GM23338 (cell line): ENCODE measurements at regions not wholly inside any gene's neighbourhood (a gene's known extent, or its start where the extent isn't known, plus 50 kb on each side); places are given as distances from the start of the nearest gene placed in this dataset.

Experiments used
- CREB1 ChIP-seq: fragments of 250-450 bp; sonication (Bioruptor Pico); IDR thresholded peaks from 2 replicates; pipeline ENCODE4 v1.5.0; 2020; ENCODE audit warnings: low read depth, mild to moderate bottlenecking, moderate library complexity
- EZH2 ChIP-seq: fragments of 200-600 bp; sonication (generic); IDR thresholded peaks from one replicate; pipeline ENCODE4 v1.8.0; 2017; ENCODE audit warnings: antibody characterized with exemption, mild to moderate bottlenecking, low read depth; ENCODE audit not compliant: unreplicated experiment
- EZH2phosphoT487 ChIP-seq: fragments of 200-600 bp; sonication (generic); IDR thresholded peaks from one replicate; pipeline ENCODE4 v1.8.1; 2018; ENCODE audit warnings: antibody characterized with exemption; ENCODE audit not compliant: unreplicated experiment
- JUNB ChIP-seq: IDR thresholded peaks from one replicate; pipeline ENCODE4 v1.6.1; 2016; ENCODE audit warnings: antibody characterized with exemption; ENCODE audit not compliant: unreplicated experiment
- POLR2AphosphoS5 ChIP-seq: IDR thresholded peaks from 2 replicates; pipeline ENCODE4 v1.6.1; 2016; ENCODE audit warnings: antibody characterized with exemption, low read depth
- STAT1 ChIP-seq: IDR thresholded peaks from one replicate; pipeline ENCODE4 v1.6.1; 2016; ENCODE audit warnings: antibody characterized with exemption; ENCODE audit not compliant: unreplicated experiment
- ZNF114 ChIP-seq: fragments of 250-450 bp; sonication (Bioruptor Pico); IDR thresholded peaks from 2 replicates; pipeline ENCODE4 v1.5.0; 2020; ENCODE audit warnings: mild to moderate bottlenecking, moderate library complexity
- TF ChIP-seq, protein P1 (sequence below), 2 experiments: fragments of 200-600 bp in 1 of 2; sonication (generic) in 1 of 2; conservative IDR thresholded peaks; 2 replicates each; pipeline versions ENCODE4 v1.5.1 to v1.6.1; 2016 to 2017; ENCODE audit warnings: antibody characterized with exemption in 2 of 2, low read depth in 2 of 2, mild to moderate bottlenecking in 2 of 2, moderate library complexity in 1 of 2
- TF ChIP-seq, protein P2 (sequence below): IDR thresholded peaks from 2 replicates; pipeline ENCODE4 v1.6.1; 2016; ENCODE audit warnings: antibody characterized with exemption
- TF ChIP-seq, protein P3 (sequence below): IDR thresholded peaks from one replicate; pipeline ENCODE4 v1.6.1; 2018; ENCODE audit warnings: antibody characterized with exemption; ENCODE audit not compliant: unreplicated experiment

DNA sequence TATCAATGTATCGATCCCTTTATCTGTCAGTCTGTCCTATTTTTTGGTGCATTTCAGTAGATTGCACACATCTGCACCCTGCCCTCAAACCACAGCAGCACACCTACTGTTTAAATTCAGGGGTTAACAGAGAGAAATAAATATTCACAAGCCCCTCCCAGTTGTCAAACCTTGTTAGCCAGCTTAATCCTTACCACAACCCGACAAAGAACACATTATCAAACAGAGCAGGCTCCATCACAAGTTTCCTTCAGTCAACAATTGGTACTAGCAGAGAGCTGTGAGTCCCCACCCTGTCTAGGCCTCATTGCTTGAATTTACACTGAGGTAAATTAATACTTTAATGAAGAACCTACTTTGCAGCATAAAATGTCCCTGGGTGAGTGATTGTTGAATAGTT is 249.8 kb downstream of the FNDC1 start:
- TF ChIP-seq, protein P1, sequence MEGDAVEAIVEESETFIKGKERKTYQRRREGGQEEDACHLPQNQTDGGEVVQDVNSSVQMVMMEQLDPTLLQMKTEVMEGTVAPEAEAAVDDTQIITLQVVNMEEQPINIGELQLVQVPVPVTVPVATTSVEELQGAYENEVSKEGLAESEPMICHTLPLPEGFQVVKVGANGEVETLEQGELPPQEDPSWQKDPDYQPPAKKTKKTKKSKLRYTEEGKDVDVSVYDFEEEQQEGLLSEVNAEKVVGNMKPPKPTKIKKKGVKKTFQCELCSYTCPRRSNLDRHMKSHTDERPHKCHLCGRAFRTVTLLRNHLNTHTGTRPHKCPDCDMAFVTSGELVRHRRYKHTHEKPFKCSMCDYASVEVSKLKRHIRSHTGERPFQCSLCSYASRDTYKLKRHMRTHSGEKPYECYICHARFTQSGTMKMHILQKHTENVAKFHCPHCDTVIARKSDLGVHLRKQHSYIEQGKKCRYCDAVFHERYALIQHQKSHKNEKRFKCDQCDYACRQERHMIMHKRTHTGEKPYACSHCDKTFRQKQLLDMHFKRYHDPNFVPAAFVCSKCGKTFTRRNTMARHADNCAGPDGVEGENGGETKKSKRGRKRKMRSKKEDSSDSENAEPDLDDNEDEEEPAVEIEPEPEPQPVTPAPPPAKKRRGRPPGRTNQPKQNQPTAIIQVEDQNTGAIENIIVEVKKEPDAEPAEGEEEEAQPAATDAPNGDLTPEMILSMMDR (conservative IDR thresholded peaks at IDR 0.05; ENCODE audit: low read depth in 2 of 2) = no peak
- no peak for TF ChIP-seq CREB1 (CRISPR knock-in tag)
- no peak for TF ChIP-seq POLR2AphosphoS5
- TF ChIP-seq, protein P2, sequence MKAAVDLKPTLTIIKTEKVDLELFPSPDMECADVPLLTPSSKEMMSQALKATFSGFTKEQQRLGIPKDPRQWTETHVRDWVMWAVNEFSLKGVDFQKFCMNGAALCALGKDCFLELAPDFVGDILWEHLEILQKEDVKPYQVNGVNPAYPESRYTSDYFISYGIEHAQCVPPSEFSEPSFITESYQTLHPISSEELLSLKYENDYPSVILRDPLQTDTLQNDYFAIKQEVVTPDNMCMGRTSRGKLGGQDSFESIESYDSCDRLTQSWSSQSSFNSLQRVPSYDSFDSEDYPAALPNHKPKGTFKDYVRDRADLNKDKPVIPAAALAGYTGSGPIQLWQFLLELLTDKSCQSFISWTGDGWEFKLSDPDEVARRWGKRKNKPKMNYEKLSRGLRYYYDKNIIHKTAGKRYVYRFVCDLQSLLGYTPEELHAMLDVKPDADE = no peak
- no peak for TF ChIP-seq JUNB
- TF ChIP-seq EZH2 = no peak
- TF ChIP-seq, protein P3, sequence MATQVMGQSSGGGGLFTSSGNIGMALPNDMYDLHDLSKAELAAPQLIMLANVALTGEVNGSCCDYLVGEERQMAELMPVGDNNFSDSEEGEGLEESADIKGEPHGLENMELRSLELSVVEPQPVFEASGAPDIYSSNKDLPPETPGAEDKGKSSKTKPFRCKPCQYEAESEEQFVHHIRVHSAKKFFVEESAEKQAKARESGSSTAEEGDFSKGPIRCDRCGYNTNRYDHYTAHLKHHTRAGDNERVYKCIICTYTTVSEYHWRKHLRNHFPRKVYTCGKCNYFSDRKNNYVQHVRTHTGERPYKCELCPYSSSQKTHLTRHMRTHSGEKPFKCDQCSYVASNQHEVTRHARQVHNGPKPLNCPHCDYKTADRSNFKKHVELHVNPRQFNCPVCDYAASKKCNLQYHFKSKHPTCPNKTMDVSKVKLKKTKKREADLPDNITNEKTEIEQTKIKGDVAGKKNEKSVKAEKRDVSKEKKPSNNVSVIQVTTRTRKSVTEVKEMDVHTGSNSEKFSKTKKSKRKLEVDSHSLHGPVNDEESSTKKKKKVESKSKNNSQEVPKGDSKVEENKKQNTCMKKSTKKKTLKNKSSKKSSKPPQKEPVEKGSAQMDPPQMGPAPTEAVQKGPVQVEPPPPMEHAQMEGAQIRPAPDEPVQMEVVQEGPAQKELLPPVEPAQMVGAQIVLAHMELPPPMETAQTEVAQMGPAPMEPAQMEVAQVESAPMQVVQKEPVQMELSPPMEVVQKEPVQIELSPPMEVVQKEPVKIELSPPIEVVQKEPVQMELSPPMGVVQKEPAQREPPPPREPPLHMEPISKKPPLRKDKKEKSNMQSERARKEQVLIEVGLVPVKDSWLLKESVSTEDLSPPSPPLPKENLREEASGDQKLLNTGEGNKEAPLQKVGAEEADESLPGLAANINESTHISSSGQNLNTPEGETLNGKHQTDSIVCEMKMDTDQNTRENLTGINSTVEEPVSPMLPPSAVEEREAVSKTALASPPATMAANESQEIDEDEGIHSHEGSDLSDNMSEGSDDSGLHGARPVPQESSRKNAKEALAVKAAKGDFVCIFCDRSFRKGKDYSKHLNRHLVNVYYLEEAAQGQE = no peak
- no peak for TF ChIP-seq STAT1
- TF ChIP-seq ZNF114 = no peak
- no peak for TF ChIP-seq EZH2phosphoT487
